Stimulated activated CD4-positive, alpha-beta T cell treated with anti-CD3 and anti-CD28 coated beads, Interleukin-4, amount 100 ng/mL, for 4 hours (primary cell): ENCODE measurements at regions not wholly inside any gene's neighbourhood (a gene's known extent, or its start where the extent isn't known, plus 50 kb on each side); places are given as distances from the start of the nearest gene placed in this dataset.

Experiments used
- DNase-seq, 2 experiments: peaks; one replicate each; pipeline ENCODE4 v3.0.0-alpha.2; 2020

DNA sequence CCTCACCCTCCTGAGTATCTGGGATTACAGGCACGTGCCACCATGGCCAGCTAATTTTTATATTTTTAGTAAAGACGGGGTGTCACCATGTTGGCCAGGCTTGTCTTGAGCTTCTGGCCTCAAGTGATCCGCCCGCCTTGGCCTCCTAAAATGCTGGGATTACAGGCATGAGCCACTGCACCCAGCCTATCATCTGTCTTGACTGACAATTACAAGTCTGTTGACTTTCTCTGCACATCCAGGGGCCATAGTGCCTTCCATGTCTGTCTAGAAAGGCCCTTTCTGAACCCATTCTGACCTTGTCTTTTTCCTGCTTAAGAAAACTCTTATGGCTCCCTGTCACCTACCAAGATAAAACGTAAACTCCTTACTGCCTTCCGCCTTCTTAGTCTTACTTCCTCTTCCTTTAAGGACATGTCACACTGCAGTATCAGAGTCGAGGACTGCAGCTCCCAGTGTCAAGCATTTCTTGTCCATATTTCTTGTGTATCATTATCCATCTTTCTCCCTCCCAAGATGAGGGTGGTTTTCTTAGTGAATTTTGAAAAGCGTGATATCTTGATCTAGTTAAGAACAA lies 49.9 kb upstream of the SHB start:
- DNase-seq, result no peak
